Fibroblast of lung (primary cell): ENCODE measurements at regions not wholly inside any gene's neighbourhood (a gene's known extent, or its start where the extent isn't known, plus 50 kb on each side); places are given as distances from the start of the nearest gene placed in this dataset.

ENCODE experiments used
- CTCF ChIP-seq, 2 donors: IDR thresholded peaks in 1 of 2; conservative IDR thresholded peaks in 1 of 2; 1 replicate in 1 of 2; 2 replicates in 1 of 2; pipeline ENCODE4 v1.5.1; 2011 to 2012; ENCODE audit warnings: low read length in 2 of 2, control low read depth in 1 of 2, inconsistent platforms in 1 of 2, low read depth in 1 of 2, mild to moderate bottlenecking in 1 of 2
- EZH2 ChIP-seq: IDR thresholded peaks from 2 replicates; pipeline ENCODE4 v1.5.1; 2012; ENCODE audit warnings: low read length, control low read depth, mild to moderate bottlenecking; ENCODE audit errors: missing control alignments

- no peak for TF ChIP-seq CTCF (conservative IDR thresholded peaks at IDR 0.05 in 1 of 2, IDR thresholded peaks at IDR 0.05 in 1 of 2; ENCODE audit: low read depth in 1 of 2, low read length in 2 of 2)
- no peak for TF ChIP-seq EZH2
These were observed 137.3 kb downstream of the TMEM144 start for GRCh38 chr4:158347556-158347955.
